K562 (cell line): ENCODE measurements at regions not wholly inside any gene's neighbourhood (a gene's known extent, or its start where the extent isn't known, plus 50 kb on each side); places are given as distances from the start of the nearest gene placed in this dataset.

Source experiments
- ATAC-seq: fragments of 200-7000 bp; cut with Tn5 transposase; 3 replicates; pipeline ENCODE4 v1.9.1; 2020; ENCODE audit warnings: moderate library complexity
- BruUV-seq: library from RNA; stranded (reverse); fragments of 400-500 nt; replicated peaks from 2 replicates; lab custom pipeline; 2021; lab: Mats Ljungman, UMichigan
- CTCF ChIA-PET: fragments of 300-600 bp; formaldehyde crosslinking; extraction: SDS; loops from one replicate; lab custom pipeline; 2021; ENCODE audit warnings: low intra/inter-chr PET ratio; lab: Yijun Ruan, JAX
- POLR2A ChIA-PET: fragments of 300-600, 350-650 bp; sonication (Branson Sonifier 250); formaldehyde crosslinking; extraction: SDS; loops from one replicate; lab custom pipeline; 2021; ENCODE audit warnings: antibody characterized with exemption, inconsistent platforms; lab: Yijun Ruan, JAX
- DNase-seq, 4 experiments: peaks; one replicate each; pipeline versions ENCODE4 v3.0.0 to v3.0.0-alpha.2; 2011 to 2018; ENCODE audit warnings: low spot score in 3 of 4, mixed read lengths in 3 of 4; ENCODE audit errors: extremely low read depth in 1 of 4
- FAIRE-seq: peaks from 2 replicates; lab custom pipeline; 2011; peaks lifted over from hg19 to GRCh38; lab: Jason Lieb, UNC
- H2AFZ ChIP-seq: 2 replicates; pipeline ENCODE4 v1.6.0; 2011; ENCODE audit warnings: low read depth, low read length, control low read depth, inconsistent platforms
- H3K27ac ChIP-seq: fragments of 200-600 bp; 3 replicates; pipeline ENCODE4 v1.8.0; 2011; ENCODE audit warnings: low read depth, mild to moderate bottlenecking, control low read depth, inconsistent platforms, low read length, moderate library complexity, mixed read lengths; ENCODE audit errors: extremely low read depth
- H3K27me3 ChIP-seq, 2 experiments: fragments of 300-600 bp in 1 of 2; 2 replicates in 1 of 2; 3 replicates in 1 of 2; pipeline versions ENCODE4 v1.6.0 to v1.8.0; 2011; ENCODE audit warnings: inconsistent platforms in 2 of 2, low read length in 2 of 2, mild to moderate bottlenecking in 1 of 2, mixed read lengths in 1 of 2, moderate library complexity in 1 of 2; ENCODE audit not compliant: control insufficient read depth in 2 of 2, insufficient read depth in 2 of 2
- H3K36me3 ChIP-seq: fragments of 300-600 bp; 3 replicates; pipeline ENCODE4 v1.8.0; 2011; ENCODE audit warnings: mild to moderate bottlenecking, low read length, inconsistent platforms; ENCODE audit not compliant: control insufficient read depth, insufficient read depth
- H3K4me1 ChIP-seq, 2 experiments: fragments of 200-600 bp in 1 of 2; replicated peaks in 1 of 2; 2 replicates in 1 of 2; 3 replicates in 1 of 2; pipeline versions ENCODE4 v1.5.1 to v1.8.0; 2011; ENCODE audit warnings: inconsistent platforms in 2 of 2, low read length in 2 of 2, mild to moderate bottlenecking in 1 of 2, mixed read lengths in 1 of 2, moderate library complexity in 1 of 2; ENCODE audit not compliant: control insufficient read depth in 2 of 2, insufficient read depth in 2 of 2
- H3K4me2 ChIP-seq: 2 replicates; pipeline ENCODE4 v1.6.1; 2011; ENCODE audit warnings: low read length, control low read depth, inconsistent platforms, mixed read lengths; ENCODE audit not compliant: insufficient read depth
- H3K4me3 ChIP-seq: fragments of 200-600 bp; sonication (generic), shearing (Covaris generic); 2 replicates; pipeline ENCODE4 v1.5.1; 2016; ENCODE audit warnings: control low read depth, inconsistent platforms
- H3K79me2 ChIP-seq: fragments of 200-600 bp; 3 replicates; pipeline ENCODE4 v1.8.0; 2011; ENCODE audit warnings: low read length, inconsistent platforms; ENCODE audit not compliant: control insufficient read depth, insufficient read depth
- H3K9ac ChIP-seq, 2 experiments: 2 replicates each; pipeline versions ENCODE4 v1.6.0 to v1.6.1; 2011; ENCODE audit warnings: low read depth in 2 of 2, low read length in 2 of 2, control low read depth in 1 of 2, inconsistent platforms in 1 of 2, mild to moderate bottlenecking in 1 of 2, mixed read lengths in 1 of 2; ENCODE audit not compliant: insufficient read depth in 1 of 2
- H3K9me1 ChIP-seq: one replicate; pipeline ENCODE4 v1.6.0; 2011; ENCODE audit warnings: inconsistent platforms, mild to moderate bottlenecking, low read length, moderate library complexity; ENCODE audit not compliant: control insufficient read depth, insufficient read depth
- H3K9me3 ChIP-seq: replicated peaks from 2 replicates; pipeline ENCODE4 v1.5.1; 2011; ENCODE audit warnings: low read depth, low read length, inconsistent platforms; ENCODE audit not compliant: control insufficient read depth, insufficient read depth
- H4K20me1 ChIP-seq: replicated peaks from 2 replicates; pipeline ENCODE4 v1.6.1; 2011; ENCODE audit warnings: low read length, inconsistent platforms, mixed read lengths; ENCODE audit not compliant: control insufficient read depth, insufficient read depth
- ATF1 ChIP-seq, 2 experiments: fragments of 450-650 bp in 1 of 2; IDR thresholded peaks; 2 replicates each; pipeline ENCODE4 v1.6.1; 2016; ENCODE audit warnings: missing compliant biosample characterization in 1 of 2, missing genetic modification characterization in 1 of 2
- EGR1 ChIP-seq: fragments of 450-650 bp; conservative IDR thresholded peaks from 2 replicates; pipeline ENCODE4 v1.6.1; 2017; ENCODE audit warnings: mild to moderate bottlenecking
- EHMT2 ChIP-seq: fragments of 450-650 bp; IDR thresholded peaks from 2 replicates; pipeline ENCODE4 v1.6.1; 2018; ENCODE audit warnings: antibody characterized with exemption
- GTF2A2 ChIP-seq: IDR thresholded peaks from 2 replicates; pipeline ENCODE4 v1.6.1; 2016; ENCODE audit warnings: mild to moderate bottlenecking, missing genetic modification characterization, missing compliant biosample characterization
- HCFC1 ChIP-seq: IDR thresholded peaks from 2 replicates; pipeline ENCODE4 v1.6.1; 2012; ENCODE audit warnings: low read depth, low read length, improper control_type of control experiment
- NR2C1 ChIP-seq, 2 experiments: fragments of 450-650 bp; IDR thresholded peaks; 2 replicates each; pipeline ENCODE4 v1.6.1; 2017; ENCODE audit warnings: mild to moderate bottlenecking in 2 of 2, antibody characterized with exemption in 1 of 2, inconsistent platforms in 1 of 2, missing compliant biosample characterization in 1 of 2, missing genetic modification characterization in 1 of 2
- PHF21A ChIP-seq: fragments of 450-650 bp; IDR thresholded peaks from 2 replicates; pipeline ENCODE4 v1.6.1; 2017; ENCODE audit warnings: low read depth, borderline replicate concordance
- PHTF2 ChIP-seq: fragments of 250-450 bp; sonication (Bioruptor Pico); IDR thresholded peaks from 2 replicates; pipeline ENCODE4 v1.5.0; 2021; ENCODE audit warnings: mild to moderate bottlenecking
- SIN3A ChIP-seq, 2 experiments: fragments of 150-350 bp in 1 of 2; IDR thresholded peaks; 2 replicates each; pipeline ENCODE4 v1.6.1; 2011 to 2016; ENCODE audit warnings: borderline replicate concordance in 2 of 2, low read depth in 2 of 2, low read length in 2 of 2, mild to moderate bottlenecking in 2 of 2, moderate library complexity in 2 of 2; ENCODE audit not compliant: control insufficient read depth in 1 of 2
- TCFL5 ChIP-seq: fragments of 250-450 bp; sonication (Bioruptor Pico); conservative IDR thresholded peaks from 2 replicates; pipeline ENCODE4 v1.6.1; 2021; ENCODE audit warnings: mild to moderate bottlenecking, moderate library complexity, matching md5 sums
- ZNF280A ChIP-seq: fragments of 450-650 bp; IDR thresholded peaks from 2 replicates; pipeline ENCODE4 v1.6.1; 2018; ENCODE audit warnings: mild to moderate bottlenecking, low read depth; ENCODE audit not compliant: partially characterized antibody
- ZNF3 ChIP-seq: fragments of 250-450 bp; sonication (Bioruptor Pico); IDR thresholded peaks from 2 replicates; pipeline ENCODE4 v1.5.0; 2021; ENCODE audit warnings: mild to moderate bottlenecking, moderate library complexity
- WGBS: fragments of 100-300 bp; shearing (Covaris generic); methylation state at CpG from one replicate; pipeline ENCODE4 v1.1.6; 2016; ENCODE audit warnings: low coverage, mixed read lengths; ENCODE audit not compliant: insufficient coverage; ENCODE audit errors: missing lambda C conversion rate; 5-methylcytosine and 5-hydroxymethylcytosine counted together
- in situ Hi-C: fragments of 300-500 bp; cut with MboI; formaldehyde crosslinking; loops from 4 replicates; pipeline ENCODE4 v1.15.0; 2018; ENCODE audit warnings: inconsistent platforms, mixed read lengths
- intact Hi-C: fragments of 100-400 bp; cut with micrococcal nuclease; formaldehyde crosslinking; loops from 2 replicates; pipeline ENCODE4 v1.14.2; 2022
- TF ChIP-seq, protein P1 (sequence below): fragments of 200-400 bp; formaldehyde crosslinking; IDR thresholded peaks from 2 replicates; pipeline ENCODE4 v1.6.1; 2017; ENCODE audit warnings: mild to moderate bottlenecking, low read depth, low read length, moderate library complexity

GRCh38 chr5:110105692-110106091 lies 416.0 kb downstream of the MAN2A1 start:
- FAIRE-seq (no peak), DNase-seq (no peak)
- Histone ChIP-seq H4K20me1 (no peaks in the 10 kb centered on the region), H3K27me3 (no peaks in the 10 kb centered on the region), H3K4me1 (no peaks in the 10 kb centered on the region), H3K4me3 (no peak overlapping the region), H3K9me1 (no peaks in the 10 kb centered on the region), H3K9me3 (no peaks in the 10 kb centered on the region)
- CTCF ChIA-PET = no interaction called here
- TF ChIP-seq GTF2A2 (tag) (no peak), NR2C1 (IDR thresholded peaks at IDR 0.05) (no peak), NR2C1 (tag; IDR thresholded peaks at IDR 0.05) (no peak), ZNF3 (no peak), EHMT2 (no peak), PHF21A (no peak), ATF1 (CRISPR knock-in tag; IDR thresholded peaks at IDR 0.05) (no peak), ATF1 (tag; IDR thresholded peaks at IDR 0.05) (no peak), SIN3A (IDR thresholded peaks at IDR 0.05; ENCODE audit: borderline replicate concordance in 2 of 2, control insufficient read depth in 1 of 2, low read depth in 2 of 2, low read length in 2 of 2) (no peak), PHTF2 (CRISPR knock-in tag) (no peak), EGR1 (no peak), ZNF280A (no peak), HCFC1 (no peak), TCFL5 (CRISPR knock-in tag) (no peak)
- TF ChIP-seq, protein P1, sequence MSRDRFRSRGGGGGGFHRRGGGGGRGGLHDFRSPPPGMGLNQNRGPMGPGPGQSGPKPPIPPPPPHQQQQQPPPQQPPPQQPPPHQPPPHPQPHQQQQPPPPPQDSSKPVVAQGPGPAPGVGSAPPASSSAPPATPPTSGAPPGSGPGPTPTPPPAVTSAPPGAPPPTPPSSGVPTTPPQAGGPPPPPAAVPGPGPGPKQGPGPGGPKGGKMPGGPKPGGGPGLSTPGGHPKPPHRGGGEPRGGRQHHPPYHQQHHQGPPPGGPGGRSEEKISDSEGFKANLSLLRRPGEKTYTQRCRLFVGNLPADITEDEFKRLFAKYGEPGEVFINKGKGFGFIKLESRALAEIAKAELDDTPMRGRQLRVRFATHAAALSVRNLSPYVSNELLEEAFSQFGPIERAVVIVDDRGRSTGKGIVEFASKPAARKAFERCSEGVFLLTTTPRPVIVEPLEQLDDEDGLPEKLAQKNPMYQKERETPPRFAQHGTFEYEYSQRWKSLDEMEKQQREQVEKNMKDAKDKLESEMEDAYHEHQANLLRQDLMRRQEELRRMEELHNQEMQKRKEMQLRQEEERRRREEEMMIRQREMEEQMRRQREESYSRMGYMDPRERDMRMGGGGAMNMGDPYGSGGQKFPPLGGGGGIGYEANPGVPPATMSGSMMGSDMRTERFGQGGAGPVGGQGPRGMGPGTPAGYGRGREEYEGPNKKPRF = no peak
- TF ChIP-seq, all 486 proteins: peak for 0
- POLR2A ChIA-PET = no interaction called here
- H2AFZ ChIP-seq = no peak overlapping the region
- no TSS peak for BruUV-seq
- no peak overlapping the region for H3K4me2 ChIP-seq
- ATAC-seq = no peak
- WGBS = 0% methylated on average over 2 of the region's 2 CpGs
- no peaks in the 10 kb centered on the region for H3K79me2 ChIP-seq
- H3K27ac ChIP-seq = no peak overlapping the region
- in situ Hi-C loops (no loop called here), intact Hi-C loops (no loop called here)
- H3K36me3 ChIP-seq = no peaks in the 10 kb centered on the region
- H3K9ac ChIP-seq = no peak overlapping the region
